Activated T-helper 17 cell treated with anti-CD3 and anti-CD28 coated beads, Interleukin-2, amount 50 U/mL, for 72 hours (primary cell): ENCODE measurements at regions not wholly inside any gene's neighbourhood (a gene's known extent, or its start where the extent isn't known, plus 50 kb on each side); places are given as distances from the start of the nearest gene placed in this dataset.

ENCODE experiments used
- ATAC-seq: fragments of 150-1000 bp; cut with Tn5 transposase; replicated peaks from 2 replicates; pipeline ENCODE4 v1.10.0; 2021; ENCODE audit warnings: mild to moderate bottlenecking, moderate library complexity
- H3K27ac Mint-ChIP-seq: one replicate; pipeline ENCODE4 v1.8.0; 2022; ENCODE audit warnings: mixed read lengths
- H3K27me3 Mint-ChIP-seq: one replicate; pipeline ENCODE4 v1.8.0; 2022; ENCODE audit warnings: mixed read lengths
- H3K36me3 Mint-ChIP-seq: one replicate; pipeline ENCODE4 v1.8.0; 2022; ENCODE audit warnings: low read depth, mild to moderate bottlenecking, mixed read lengths
- H3K4me1 Mint-ChIP-seq: one replicate; pipeline ENCODE4 v1.8.0; 2022; ENCODE audit warnings: mixed read lengths
- H3K4me3 Mint-ChIP-seq: one replicate; pipeline ENCODE4 v1.8.0; 2022; ENCODE audit warnings: mild to moderate bottlenecking, mixed read lengths
- H3K9me3 Mint-ChIP-seq: one replicate; pipeline ENCODE4 v1.8.0; 2022; ENCODE audit warnings: mixed read lengths

DNA sequence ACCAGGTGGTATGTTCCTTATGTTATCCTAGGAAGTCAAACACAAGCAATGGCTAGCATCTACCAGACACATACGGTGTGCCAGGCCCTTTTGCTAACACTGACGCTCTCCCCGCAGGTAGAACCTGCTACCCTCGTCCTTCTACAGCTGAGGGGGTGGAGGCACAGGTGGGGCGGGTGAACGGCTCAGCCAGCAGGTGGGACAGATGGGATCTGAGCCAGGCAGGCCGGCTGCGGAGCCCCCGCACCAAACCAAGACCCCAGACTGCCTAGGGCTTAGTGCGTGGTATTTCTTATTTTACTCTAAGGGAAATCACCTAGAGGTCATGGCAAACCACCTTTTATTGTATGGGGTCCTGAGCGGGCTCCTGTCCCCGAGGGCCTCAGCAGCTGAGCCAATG, 53.9 kb upstream of the PCSK6 start:
- Mint-ChIP-seq H3K9me3 (no peaks in the 10 kb centered on the region), H3K27ac (no peak overlapping the region), H3K36me3 (no peaks in the 10 kb centered on the region), H3K4me3 (no peak overlapping the region), H3K4me1 (no peaks in the 10 kb centered on the region), H3K27me3 (peaks cover 23% of the 10 kb centered on the region)
- ATAC-seq = no peak

DNA sequence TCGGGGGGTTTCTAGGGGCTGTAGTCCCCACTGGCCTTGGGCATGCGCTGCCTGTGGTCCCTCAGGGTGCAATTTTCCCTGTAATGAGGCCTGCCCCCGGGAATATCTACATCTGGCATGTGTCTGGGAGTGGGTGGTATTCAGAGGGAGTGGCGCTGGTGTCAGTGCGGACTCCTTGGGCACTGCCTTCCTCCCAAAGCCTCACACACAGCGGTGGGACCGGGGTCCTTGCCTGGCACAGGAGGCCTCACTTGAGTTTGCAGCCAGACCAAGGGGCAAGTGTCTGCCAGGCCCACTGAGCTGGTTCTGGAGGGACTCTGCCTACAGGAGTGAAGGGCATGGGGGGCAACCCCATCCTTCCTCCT, 53.5 kb upstream of the PCSK6 start:
- H3K4me1 Mint-ChIP-seq = no peaks in the 10 kb centered on the region
- no peaks in the 10 kb centered on the region for H3K9me3 Mint-ChIP-seq
- no peak overlapping the region for H3K27ac Mint-ChIP-seq
- H3K36me3 Mint-ChIP-seq = no peaks in the 10 kb centered on the region
- H3K27me3 Mint-ChIP-seq = peaks cover 23% of the 10 kb centered on the region
- no peak for ATAC-seq
- no peak overlapping the region for H3K4me3 Mint-ChIP-seq

DNA sequence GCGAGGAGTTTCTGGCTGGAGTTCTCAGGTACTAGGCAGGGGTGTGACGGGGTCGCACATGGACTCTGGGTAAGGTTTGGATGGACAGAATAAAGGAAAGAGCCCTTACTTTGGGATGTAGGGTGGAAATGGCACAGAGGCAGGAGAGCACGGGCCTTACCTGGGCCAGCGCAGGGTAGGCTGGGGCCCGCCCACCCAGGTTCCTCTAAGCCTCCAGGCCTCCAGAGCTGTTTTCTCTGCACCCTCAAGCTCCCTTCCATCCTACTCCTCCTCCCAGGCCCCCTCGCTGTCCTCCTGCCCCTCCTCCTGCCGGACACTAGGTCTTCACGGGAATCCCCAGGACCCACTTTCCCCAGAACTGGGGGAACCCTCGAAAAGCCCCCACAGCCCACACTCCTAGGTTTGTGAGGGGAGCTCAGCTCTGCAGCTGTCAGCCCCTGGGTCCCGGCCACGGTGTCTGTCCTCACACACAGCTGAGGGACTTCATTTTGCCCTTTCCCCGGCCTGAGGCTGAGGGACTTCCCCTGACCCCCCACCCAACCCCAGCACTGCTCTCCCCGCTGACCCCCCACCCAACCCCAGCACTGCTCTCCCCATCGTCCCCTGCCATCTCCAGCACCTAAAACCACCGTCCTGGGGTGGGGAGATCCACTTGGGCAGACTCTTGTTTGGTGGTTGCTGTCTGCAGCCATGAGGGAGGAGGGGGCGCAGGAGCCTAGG, 53.0 kb upstream of the PCSK6 start:
- Mint-ChIP-seq H3K4me1 (no peaks in the 10 kb centered on the region), H3K4me3 (no peak overlapping the region), H3K27me3 (peaks cover 20% of the 10 kb centered on the region), H3K9me3 (no peaks in the 10 kb centered on the region), H3K27ac (no peak overlapping the region), H3K36me3 (no peaks in the 10 kb centered on the region)
- no peak for ATAC-seq

DNA sequence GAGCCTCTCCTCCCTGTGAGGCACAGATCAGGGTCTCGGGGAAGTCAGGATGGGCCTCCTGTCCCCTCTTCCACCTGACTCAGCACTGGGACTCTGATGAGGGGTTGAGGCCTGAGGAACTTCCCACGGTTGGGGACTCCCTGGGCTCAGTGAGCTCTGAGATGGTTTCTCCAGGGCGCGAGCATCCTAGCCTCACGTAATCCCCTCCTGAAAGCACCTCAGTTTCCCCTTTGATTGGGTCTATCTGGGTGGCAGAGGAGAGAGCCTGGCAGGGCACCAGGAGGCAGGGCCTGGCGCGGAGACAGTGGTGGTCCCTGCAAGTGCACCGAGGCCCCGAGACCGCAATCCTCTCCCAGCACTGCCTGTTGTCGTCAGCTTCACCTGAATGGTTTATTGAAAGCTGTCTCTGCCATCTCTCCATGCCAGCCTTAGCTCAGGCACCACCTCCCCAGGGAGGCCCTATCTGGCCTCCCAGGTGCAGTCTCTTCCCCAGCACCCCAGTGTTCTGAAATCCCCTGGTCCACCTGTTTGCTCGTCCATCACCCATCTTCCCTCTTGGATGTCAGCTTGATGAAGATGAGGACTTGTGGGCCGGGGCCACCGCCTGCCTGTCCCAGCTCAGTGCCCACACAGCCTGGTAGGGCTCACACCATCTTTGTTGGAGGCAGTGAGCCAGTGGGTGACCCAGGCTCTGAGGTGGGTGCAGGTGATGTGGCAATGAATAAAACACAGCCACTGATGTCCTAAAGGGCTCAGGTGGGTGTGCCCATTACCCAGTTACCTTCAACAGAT, 52.2 kb upstream of the PCSK6 start:
- no peaks in the 10 kb centered on the region for H3K9me3 Mint-ChIP-seq
- ATAC-seq = no peak
- H3K36me3 Mint-ChIP-seq = no peaks in the 10 kb centered on the region
- no peak overlapping the region for H3K27ac Mint-ChIP-seq
- no peaks in the 10 kb centered on the region for H3K4me1 Mint-ChIP-seq
- H3K4me3 Mint-ChIP-seq = no peak overlapping the region
- peaks cover 18% of the 10 kb centered on the region for H3K27me3 Mint-ChIP-seq

DNA sequence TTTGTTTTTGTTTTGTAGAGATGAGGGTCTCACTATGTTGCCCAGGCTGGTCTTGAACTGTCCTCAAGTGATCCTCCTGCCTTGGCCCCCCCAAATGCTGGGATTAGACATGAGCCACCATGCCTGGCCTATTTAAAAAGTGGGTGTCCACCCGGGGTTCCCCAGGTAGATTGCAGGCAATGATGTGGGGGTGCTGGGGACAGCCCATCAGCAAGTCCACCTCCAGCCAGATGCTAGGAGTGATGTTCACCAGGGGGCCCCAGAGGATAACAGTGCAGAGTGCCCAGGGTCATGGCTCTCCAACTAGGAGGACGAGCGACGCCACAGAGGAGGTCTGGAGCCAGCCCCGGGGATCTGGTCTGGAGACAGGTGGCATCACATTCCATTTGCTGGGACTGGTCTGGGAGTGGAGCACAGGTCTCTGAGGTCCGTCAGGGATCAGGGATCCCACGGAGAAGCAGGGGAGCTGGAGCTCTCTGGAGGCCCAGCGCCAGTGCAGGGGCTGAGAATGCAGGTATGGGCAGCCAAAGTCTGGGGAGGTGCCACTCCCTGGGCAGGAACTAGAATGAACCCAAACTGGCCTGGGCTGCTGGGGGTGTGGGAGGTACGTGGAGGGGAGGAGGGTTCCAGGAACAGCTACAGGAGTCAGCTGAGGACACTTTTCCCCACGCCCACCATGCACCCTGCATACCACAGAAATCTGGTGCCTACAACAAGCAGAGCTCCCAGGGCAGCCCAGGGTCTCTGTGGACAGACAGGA, 51.2 kb upstream of the PCSK6 start:
- no peak for ATAC-seq
- H3K9me3 Mint-ChIP-seq = no peaks in the 10 kb centered on the region
- H3K4me3 Mint-ChIP-seq = no peak overlapping the region
- no peaks in the 10 kb centered on the region for H3K4me1 Mint-ChIP-seq
- H3K27ac Mint-ChIP-seq = no peak overlapping the region
- H3K27me3 Mint-ChIP-seq = peaks cover 11% of the 10 kb centered on the region
- H3K36me3 Mint-ChIP-seq = no peaks in the 10 kb centered on the region

DNA sequence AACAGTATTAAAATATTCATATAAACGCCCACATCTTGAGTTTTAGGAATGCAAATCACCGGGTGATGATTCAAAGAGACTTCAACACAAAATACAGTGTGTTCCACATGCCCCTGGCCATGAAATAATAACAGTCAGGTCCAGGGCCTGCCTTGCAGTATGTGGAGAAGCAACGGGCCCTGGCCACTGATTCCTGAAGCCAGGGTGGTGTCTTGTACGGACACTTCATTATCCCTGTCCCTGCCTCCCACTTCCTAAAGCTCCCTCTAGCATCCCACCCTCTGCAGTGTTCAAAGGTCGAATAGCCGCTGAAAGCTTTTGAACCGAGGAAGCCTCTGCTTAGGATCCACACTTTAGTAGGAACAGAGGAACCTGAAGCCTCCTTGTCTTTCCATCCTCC, 50.4 kb upstream of the PCSK6 start:
- Mint-ChIP-seq H3K4me1 (peaks cover under 1% of the 10 kb centered on the region), H3K27ac (no peak overlapping the region), H3K36me3 (no peaks in the 10 kb centered on the region), H3K4me3 (no peak overlapping the region), H3K27me3 (peaks cover 14% of the 10 kb centered on the region), H3K9me3 (no peaks in the 10 kb centered on the region)
- no peak for ATAC-seq

DNA sequence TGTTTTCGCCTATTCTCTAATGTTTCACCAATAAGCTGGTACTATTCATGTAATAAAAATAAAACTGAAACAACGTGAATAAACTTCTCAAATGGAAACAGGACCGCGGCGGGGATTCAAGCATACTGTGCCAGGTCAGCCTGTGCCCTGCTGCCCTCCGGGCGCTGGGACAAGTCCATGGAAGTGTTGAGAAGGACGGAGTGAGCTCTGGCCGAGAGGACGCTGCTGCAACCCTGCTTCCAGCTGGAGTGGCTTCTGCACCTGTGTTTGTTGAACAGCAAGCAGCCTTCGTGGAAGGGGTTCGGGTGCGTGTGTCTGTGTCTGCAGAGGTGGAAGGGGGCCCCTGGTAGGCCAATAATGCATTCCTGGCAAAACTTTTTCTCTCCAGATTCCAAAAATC, 50.0 kb upstream of the PCSK6 start:
- no peaks in the 10 kb centered on the region for H3K36me3 Mint-ChIP-seq
- ATAC-seq = no peak
- peaks cover 18% of the 10 kb centered on the region for H3K27me3 Mint-ChIP-seq
- H3K27ac Mint-ChIP-seq = no peak overlapping the region
- no peaks in the 10 kb centered on the region for H3K9me3 Mint-ChIP-seq
- H3K4me3 Mint-ChIP-seq = no peak overlapping the region
- peaks cover 5% of the 10 kb centered on the region for H3K4me1 Mint-ChIP-seq
